Gastroesophageal sphincter (tissue), 3 donors: ENCODE measurements at regions not wholly inside any gene's neighbourhood (a gene's known extent, or its start where the extent isn't known, plus 50 kb on each side); places are given as distances from the start of the nearest gene placed in this dataset.

Experiments used
- EP300 ChIP-seq: sonication (generic); formaldehyde crosslinking; IDR thresholded peaks from one replicate; pipeline ENCODE4 v1.6.1; 2017; ENCODE audit warnings: antibody characterized with exemption, mild to moderate bottlenecking
- POLR2A ChIP-seq, 2 donors: fragments of 450-650 bp; IDR thresholded peaks; one replicate each; pipeline ENCODE4 v1.6.1; 2017; ENCODE audit warnings: antibody characterized with exemption in 2 of 2, mild to moderate bottlenecking in 2 of 2, moderate library complexity in 1 of 2
- POLR2AphosphoS5 ChIP-seq: sonication (generic); formaldehyde crosslinking; IDR thresholded peaks from one replicate; pipeline ENCODE4 v1.6.1; 2017; ENCODE audit warnings: antibody characterized with exemption
- TF ChIP-seq, protein P1 (sequence below), 4 experiments: fragments of 200-600 bp in 2 of 4; fragments of 450-650 bp in 2 of 4; sonication (generic) in 1 of 4; IDR thresholded peaks; one replicate each; pipeline ENCODE4 v1.5.1; 2017 to 2019; ENCODE audit warnings: antibody characterized with exemption in 4 of 4, mild to moderate bottlenecking in 2 of 4, moderate library complexity in 2 of 4

- TF ChIP-seq, protein P1, sequence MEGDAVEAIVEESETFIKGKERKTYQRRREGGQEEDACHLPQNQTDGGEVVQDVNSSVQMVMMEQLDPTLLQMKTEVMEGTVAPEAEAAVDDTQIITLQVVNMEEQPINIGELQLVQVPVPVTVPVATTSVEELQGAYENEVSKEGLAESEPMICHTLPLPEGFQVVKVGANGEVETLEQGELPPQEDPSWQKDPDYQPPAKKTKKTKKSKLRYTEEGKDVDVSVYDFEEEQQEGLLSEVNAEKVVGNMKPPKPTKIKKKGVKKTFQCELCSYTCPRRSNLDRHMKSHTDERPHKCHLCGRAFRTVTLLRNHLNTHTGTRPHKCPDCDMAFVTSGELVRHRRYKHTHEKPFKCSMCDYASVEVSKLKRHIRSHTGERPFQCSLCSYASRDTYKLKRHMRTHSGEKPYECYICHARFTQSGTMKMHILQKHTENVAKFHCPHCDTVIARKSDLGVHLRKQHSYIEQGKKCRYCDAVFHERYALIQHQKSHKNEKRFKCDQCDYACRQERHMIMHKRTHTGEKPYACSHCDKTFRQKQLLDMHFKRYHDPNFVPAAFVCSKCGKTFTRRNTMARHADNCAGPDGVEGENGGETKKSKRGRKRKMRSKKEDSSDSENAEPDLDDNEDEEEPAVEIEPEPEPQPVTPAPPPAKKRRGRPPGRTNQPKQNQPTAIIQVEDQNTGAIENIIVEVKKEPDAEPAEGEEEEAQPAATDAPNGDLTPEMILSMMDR (IDR thresholded peaks at IDR 0.05): no peak
- TF ChIP-seq POLR2A (IDR thresholded peaks at IDR 0.05) (no peak), POLR2AphosphoS5 (no peak), EP300 (no peak)
Measured at GRCh38 chr4:133996431-133997121, 205.0 kb downstream of the PABPC4L start.
